NCI-H82 treated with DMSO at 0.1 percent for 48 hours (cell line): ENCODE measurements at regions not wholly inside any gene's neighbourhood (a gene's known extent, or its start where the extent isn't known, plus 50 kb on each side); places are given as distances from the start of the nearest gene placed in this dataset.

ENCODE experiments used
- DNase-seq: peaks from one replicate; lab custom pipeline; 2025; ENCODE audit not compliant: unreplicated experiment; lab: John Stamatoyannopoulos, UW

DNA sequence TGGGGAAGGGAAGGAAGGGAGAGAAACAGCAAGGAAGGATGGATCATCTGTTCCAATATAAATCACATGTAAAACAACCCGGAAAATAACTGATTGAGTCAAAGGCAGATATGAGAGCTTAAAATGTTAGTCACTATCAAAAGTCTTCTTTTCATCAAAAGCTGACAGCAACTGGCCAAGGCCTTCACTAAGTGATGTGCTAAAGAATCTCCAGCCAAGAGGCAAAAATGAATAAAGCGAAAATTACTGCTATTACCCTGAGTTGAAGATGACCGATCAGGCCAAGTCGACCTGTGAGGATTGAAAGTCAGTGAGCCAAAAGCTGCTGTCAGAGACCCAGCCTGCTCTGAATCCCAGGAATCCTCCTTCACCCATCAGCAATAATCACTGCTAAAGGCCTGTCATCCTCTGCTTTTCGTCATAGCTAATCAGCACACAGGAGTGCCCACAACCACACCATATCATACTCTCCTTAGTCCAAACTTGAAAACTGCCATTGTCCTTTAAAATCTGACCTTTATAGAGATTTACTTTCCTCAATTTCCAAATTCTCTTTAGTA is 736.9 kb downstream of the TLE1 start:
- no peak for DNase-seq

DNA sequence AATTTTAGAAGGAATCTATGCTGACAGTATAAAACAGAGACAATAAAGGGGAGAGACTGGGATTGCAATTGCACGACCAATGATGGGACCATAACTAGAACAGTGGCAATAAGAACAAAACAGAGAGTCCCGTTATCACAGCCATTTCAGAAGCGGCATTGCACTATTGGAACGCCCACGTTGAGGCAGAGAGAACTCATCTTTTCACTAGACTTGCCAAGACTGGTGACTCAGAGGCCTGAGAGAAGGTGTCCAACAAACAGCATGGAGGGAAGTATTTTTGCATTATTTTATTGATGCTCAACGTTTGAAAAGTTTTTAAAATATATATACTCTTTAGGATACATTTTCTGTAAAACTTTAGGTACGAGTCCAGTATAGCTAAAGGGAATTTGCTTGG is 737.7 kb downstream of the TLE1 start:
- DNase-seq: no peak

DNA sequence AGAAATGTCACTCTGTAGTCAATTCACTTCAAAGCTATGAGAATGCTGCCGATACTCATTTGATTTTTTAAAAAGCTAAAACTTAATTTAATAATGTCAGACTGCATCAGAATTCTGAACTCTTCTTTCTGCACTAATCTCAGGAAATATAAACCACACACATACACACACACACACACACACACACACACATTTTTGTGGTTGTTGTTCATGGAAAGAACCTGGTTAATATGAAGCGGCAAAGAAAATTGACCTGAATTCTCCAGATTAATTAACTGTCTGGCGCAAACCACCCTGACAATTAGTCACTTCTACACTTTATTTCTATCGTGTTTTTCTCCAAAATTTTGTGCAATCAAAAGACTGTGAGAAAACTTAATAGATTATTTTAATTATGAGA is 740.5 kb downstream of the TLE1 start:
- no peak for DNase-seq

DNA sequence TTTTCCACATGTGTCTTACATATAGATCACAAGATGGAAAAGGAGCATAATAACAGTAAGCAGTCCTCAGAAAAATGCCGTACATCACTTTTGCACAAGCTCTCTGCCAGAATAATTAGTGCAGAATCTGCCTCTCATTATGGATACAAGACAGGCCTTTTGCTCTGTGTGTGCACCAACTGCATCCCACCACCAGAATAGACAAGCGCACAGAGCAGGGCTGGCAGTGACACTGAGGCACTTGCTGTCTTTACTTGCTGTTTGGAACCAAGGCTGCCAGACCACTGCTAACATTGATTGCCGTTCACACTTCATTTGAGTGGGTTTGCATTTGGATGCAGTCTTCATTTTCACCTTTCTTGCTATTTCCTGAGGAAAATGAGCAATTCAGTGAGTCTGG is 741.3 kb downstream of the TLE1 start:
- DNase-seq: no peak

DNA sequence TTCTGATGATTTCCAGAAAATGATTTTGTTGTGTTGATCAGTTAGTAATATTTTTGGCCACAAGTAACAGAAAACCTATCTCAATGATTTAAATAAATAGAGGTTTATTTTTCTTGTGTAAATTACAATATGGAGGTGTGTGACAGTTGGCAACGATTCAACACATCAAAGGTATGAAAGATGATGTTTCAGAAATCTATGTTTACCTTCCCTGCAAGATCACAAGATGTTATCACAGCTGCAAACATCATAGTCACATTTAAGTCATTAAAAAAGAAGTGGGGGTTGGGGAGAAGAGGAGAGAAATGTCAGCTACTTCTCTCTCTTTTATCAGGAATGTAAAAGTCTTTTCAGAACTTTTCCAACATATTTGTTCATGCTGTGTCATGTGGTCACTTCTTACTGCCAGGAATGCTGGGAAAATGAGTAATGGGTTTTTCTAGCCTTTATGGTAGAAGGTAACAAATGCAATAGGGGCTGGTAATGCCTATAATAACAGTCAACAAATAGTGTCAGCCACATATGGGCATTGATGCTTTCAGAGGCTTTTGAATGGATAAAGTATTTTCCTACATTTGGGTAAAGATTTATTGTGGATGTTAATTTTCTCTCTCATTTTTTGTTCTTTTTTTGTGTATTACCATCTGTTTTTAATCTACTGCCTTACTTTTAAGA is 742.7 kb downstream of the TLE1 start:
- DNase-seq: no peak

DNA sequence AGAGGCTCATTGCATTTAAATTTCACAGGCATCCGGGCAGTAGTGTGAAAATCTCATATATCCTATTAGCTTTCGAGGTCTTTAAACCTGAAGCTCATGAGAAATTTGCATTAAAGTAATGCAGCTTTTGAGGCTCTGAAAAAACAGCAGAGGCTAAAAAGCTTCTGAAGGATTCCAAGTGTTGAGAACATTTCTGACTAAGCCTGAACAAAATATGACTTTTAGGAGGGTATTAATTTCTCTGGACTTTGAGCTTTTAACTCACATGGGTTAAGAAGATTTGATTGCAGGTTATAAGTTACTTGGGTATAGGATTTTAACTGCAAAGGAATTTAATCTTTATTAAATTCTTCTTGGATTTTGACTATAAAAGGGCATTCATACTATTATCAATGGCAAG is 743.9 kb downstream of the TLE1 start:
- DNase-seq: no peak

DNA sequence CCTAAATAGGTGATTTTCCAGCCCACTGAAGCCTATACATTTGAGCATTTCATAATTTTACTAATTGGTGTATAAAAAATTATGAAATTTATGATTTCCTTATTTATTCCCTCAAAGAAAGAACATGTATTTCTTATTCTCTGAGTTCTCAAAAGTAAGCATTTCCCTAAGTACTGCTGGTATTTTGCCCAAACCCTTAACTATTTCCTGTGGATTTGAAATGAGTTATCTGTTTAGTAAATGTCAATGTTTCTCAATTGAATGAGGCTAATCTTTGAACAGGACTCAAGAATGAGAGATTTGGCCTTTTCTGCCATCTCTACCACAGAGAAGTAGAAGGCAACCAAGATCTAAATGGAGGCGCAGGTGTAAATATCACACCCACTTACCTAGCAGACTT is 751.7 kb downstream of the TLE1 start:
- no peak for DNase-seq

DNA sequence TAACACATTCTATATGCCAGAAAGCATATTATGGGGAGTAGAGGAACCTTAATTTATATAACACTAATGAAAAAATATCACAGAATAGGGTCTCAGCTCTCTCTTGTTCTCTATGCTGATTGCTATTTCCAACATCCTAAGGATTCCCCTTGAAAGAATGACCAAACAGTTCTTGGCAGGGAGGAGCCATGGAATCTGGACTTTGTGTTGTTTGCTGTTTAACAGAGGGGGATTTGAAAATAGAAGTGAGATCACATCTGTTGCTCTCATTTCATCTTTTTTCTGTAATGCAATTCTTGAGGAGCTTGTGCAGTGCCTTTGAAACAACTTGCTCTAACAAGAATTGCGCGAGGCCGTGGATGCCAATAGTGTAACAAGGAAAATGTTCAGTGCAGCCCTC is 755.3 kb downstream of the TLE1 start:
- DNase-seq: no peak

DNA sequence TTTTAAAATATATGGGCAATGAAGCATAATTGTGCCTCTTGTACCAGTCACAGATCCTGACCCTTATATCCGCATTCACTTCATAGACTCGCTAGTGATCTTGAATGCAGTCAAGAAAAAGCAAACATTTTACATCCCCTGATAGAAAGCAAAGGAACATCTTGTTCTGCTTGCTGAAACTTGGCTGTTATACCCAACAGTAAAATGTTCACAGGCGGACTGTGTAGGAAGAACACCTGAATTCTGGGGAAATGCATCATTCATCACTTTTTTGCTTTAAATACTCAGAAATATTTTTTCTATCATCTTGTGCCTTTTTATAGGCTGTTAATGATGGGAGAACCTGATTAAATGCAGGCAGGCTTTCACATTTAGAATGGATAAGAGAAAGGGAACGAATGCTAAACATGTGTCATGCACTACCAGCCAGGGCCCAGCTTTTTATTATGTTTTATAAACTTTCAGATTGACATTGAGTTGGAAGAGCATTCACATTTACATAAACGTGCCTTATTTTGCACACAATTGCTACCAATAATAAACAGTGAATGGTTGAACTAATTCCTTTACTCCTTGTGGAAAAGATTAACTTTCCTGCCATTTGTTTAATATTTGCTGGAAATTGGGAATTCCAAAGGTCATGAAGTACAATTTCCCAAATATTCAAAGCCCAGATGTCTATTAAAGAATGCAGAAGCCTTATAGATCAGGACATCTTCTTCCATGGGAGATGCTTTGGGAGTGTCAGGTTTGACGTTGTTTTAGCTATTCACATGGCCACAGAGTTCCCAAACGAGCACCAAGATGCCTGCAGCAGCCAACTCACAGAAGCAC is 756.2 kb downstream of the TLE1 start:
- no peak for DNase-seq

DNA sequence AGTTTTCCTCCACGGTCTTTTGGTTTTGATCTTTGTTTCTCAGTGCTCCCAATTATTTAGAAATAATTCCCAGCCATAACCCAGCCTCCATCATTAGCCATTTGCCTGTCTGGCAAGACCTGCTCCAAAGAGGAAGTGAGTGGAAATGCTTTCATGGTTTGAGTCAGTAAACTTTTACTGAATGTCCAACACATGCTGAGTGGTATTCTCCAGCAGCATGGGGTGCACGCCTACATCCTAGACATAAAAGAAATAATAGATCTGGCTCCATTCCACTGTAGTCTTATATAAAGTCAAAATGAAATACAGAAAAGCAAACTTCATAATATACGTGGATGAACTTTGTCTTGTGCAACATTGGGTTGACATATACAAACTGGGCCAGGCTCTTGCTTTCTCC is 757.2 kb downstream of the TLE1 start:
- DNase-seq: no peak

DNA sequence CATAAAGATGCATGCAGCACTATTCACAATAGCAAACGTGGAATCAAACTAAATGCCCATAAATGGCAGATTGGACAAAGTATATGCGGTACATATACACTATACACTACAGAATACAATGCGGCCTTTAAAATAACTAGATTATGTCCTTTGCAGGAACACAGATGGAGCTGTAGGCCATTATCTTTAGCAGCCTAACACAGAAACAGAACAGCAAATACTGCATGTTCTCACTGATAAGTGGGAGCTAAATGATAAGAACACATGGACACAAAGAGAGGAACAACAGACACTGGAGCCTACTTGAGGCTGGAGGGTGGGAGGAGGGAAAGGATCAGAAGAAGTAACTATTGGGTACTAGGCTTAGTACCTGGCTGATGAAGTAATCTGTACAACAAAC is 758.2 kb downstream of the TLE1 start:
- no peak for DNase-seq

DNA sequence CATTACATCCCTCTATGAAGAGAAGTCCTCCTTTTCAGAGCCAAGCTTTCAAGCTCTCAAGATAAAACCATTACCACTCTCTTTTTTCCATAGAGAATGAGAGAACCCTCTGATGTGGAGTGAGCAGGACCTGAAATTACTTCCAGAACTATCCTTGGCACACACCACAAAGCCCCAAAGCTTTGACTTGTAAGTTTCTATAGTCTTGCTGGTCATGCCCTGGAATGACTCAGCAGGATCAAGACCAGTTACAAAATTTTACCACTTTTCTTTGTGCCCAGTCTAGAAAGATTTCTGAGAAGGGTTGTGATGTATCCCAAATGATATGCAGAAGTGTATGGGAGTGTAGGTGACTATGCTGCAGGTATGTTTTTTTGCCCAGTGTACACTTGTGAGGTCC is 760.6 kb downstream of the TLE1 start:
- DNase-seq: no peak

DNA sequence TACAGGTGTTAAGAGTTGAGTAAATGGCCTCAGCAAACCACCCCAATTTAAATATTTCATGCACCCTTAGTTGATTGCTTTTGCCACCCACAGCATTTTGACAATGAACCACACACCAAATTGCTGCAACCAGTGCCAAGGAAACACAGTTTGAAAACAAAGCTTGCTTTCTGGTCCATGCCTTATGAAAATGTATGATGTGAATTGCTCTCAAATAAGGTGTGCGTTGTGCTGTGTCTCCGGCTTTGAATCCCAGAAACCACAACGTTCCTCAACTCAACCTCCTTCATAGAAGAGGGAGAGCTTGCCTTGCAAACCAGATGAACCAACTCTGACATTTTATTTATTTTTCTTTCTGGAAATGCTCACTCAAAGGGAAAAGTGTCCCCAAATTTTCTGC is 762.7 kb downstream of the TLE1 start:
- no peak for DNase-seq

DNA sequence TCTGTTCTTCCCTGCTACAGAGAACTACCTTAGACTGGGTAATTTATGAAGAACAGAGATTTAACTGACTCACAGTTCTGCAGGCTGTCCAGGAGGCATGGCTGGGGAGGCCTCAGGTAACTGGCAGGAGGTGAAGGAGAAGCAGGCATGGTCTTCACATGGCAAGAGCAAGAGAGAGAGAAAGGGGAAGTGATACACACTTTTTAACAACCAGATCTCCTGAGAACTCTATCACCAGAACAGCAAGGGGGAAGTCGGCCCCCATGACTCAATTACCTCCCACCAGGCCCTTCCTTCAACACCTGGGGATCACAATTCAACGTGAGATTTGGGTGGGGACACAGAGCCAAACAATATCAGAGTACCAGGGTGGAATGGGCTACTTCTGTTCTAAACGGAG is 766.8 kb downstream of the TLE1 start:
- no peak for DNase-seq

DNA sequence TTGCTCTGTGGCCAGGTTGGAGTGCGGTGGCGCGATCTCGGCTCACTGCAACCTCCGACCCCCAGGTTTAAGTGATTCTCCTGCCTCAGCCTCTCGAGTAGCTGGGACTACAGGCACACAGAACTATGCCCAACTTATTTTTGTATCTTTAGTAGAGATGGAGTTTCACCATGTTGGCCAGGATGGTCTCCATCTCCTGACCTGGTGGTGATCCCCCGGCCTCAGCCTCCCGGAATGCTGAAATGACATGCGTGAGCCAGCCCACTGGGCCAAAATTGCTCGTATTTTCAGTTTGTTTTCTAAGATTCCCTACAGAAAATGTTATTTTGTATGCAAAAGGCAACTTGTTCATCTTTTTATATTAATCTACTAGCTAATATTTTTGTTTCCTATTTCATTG is 782.6 kb downstream of the TLE1 start:
- no peak for DNase-seq

DNA sequence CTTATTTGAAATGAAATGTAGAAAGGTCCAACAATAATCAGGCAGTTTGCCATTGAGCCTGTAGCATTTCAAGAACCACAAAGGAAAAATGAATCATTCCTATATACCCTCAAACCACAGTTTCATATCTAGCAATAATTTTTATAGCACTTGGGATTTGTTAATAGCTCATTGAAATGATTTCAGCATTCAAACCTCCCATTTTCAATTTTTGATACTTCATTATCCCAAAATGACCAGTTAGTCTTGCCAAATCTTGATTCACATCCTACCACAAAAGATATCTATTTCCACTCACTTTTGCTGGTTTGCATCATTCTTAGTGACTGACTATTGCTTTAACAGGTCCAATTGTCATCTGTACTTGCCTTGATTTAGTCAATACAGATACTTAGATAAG is 790.1 kb downstream of the TLE1 start:
- no peak for DNase-seq

DNA sequence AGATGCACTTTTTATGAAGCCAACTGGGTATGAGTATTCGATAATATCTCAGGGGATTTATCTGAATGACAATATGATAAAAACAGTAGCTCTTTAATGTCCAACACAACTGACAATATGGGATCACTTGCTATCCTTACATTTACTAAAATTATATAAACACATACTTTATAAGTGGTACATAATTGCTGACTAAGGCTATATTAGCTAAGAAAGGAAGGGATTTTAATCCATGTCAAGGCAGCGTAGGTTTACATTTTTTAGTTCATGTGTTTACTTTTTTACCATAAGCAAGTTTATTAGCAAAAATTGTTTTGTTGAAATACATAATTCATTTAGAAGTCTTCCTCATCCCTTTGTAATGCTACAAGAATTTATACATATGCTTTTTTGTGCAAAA is 796.2 kb downstream of the TLE1 start:
- DNase-seq: no peak

DNA sequence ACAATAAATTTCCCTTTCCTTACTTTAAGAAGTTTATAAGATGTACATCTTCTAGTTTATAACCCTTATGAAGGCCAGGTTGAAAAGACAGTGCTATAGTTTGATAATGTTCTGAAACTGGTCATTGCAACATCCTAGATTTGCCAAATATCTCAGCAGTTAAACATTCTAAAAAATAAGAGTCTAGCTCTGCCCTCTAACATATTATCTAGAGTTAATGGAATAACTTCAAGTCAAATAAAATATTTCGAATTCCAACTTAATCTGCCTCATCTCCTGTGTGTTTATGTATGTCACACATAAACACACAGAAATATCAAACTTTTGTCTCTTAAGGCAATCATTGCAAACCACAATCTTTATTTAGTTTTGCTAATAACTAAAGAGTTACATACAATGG is 796.6 kb downstream of the TLE1 start:
- no peak for DNase-seq

DNA sequence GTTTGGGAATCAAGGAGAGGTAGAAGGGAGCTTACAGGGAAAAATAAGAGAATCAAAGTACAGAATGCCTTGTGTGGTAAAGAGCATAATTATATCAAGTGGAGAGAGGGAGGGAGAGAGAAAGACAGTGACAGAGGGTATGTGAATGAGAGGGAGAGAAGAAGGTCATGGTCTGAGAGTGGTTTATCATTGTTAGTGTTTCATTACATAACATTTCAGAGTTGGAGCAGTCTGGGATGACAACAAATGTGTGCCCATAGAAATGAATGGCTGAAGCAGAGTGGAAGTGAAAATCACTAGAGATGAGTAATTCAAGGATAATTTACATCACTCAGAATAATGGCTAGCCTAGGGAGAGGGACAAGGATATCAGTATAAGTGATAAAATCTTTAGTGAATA is 799.2 kb downstream of the TLE1 start:
- DNase-seq: no peak

DNA sequence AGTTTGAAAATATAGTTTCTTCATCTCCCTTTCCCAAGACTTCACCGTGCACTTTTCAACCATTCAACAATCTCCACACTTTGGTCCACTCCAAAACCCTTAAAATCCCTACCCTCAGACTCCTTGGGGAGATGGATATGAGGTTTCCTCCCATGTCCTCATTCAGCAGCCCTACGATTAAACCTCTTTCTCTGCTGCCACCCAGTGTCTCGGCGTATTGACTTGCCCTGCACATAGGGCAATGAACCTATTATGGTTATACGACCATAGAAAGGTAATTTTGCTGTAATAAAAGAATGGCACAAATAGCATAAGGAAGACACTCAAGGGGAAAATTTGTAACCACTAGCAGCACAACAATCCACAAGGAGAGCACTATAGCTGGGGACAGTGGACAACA is 803.5 kb downstream of the TLE1 start:
- no peak for DNase-seq

DNA sequence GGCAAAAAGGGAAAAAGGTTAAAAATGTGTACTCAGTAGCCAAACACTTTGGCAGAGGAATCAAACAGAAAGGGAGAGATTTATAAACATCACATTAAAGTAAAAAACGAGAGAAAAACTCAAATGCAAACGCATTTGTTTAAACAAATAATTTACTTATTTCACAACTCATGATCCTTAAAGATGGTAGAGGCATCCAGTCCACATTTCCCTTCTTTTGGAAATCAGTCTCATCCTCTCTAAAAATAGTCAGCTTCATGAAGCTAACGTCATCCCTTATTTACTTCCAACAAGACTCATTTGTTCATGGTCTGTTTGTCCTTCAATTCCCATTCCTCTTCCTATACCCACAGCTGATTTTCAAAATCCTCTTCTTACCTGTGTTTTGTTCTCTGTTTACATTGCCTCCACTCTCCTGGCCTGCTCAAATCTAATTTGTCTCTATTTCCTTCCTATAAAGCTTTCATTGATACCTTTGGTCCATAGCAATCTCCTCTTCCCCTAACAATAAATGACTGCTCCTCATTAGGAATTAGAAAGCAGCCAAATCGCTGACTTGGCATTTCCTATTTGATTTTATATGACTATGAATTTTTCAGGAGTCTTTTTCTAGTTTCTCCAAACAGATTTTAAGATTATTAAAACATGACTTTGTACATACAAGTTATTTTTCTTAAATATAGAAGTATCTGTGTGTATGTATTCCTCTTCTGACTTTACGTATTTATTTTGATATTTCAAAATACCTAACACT is 805.3 kb downstream of the TLE1 start:
- no peak for DNase-seq

DNA sequence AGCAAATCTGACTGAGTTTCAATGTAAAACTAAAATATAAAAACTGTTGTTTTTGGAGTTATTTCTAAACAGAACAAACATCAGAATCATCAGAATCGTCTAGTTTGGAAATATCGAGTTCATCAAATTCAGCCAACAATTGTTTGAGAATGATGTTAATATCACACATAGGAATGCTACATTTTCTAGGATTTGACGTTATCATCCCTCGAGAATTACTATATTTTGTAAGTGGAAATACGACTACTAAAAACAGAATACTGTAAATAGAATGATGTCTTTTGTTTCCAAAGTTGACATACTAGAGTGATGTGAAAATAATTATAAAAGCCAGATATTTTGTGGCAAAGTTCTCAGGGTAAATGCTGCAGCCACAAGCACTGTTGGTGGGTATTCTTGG is 805.9 kb downstream of the TLE1 start:
- no peak for DNase-seq
